Tongue (tissue), 1 donor: ENCODE measurements at regions not wholly inside any gene's neighbourhood (a gene's known extent, or its start where the extent isn't known, plus 50 kb on each side); places are given as distances from the start of the nearest gene placed in this dataset.
"Not testable (repeated sequence)": the region's sequence is repeated elsewhere in the genome, so short reads cannot be mapped to it uniquely, and the experiment has no call there.

Experiments
- DNase-seq: peaks from one replicate; pipeline ENCODE4 v3.0.0-alpha.2; 2015

- no peak for DNase-seq
Observed at GRCh38 chr13:33340631-33341030, 55.1 kb upstream of the STARD13 start.

DNA sequence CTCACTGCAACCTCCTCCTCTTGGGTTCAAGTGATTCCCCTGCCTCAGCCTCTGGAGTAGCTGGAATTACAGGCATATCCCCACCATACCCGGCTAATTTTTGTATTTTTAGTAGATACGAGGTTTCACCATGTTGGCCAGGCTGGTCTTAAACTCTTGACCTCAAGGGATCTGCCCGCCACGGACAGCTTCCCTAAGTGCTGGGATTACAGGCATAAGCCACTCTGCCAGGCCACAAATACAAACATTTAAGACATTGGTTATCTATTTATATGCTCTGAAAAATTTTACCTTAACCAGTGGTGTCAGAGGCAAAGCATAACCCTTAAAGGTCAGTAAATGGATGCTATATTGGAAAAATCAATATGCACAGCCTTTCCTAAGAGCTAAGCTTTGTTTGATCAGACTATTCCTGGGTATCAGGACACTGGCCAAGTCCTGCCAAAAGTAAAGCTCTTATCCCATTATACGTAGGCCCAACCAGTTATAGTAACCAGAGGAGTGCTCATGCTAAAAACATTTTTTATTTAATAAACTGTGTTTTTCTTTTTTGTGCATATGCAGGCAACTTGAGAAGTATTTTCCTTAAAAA lies 56.4 kb upstream of the STARD13 start:
- DNase-seq, result no peak

DNA sequence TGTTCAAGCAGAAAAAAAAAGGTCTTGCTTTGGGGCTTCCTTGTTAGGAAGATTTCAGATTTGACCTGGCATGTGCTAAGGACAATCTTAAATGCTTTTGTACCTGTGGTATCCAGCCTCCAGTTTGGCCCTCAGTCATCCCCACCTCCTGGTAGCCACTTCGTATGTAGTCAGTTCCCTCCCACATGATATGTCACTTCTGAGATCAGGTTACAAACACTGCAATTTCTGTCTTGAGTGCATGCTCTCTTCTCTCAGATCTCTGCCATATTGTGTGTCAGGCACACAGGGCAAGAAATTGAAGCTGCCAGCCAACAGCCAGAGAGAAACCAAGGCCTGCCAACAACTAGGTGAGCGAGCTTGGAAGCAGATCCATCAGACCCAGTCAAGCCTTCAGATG lies 60.3 kb upstream of the STARD13 start:
- no peak for DNase-seq

DNA sequence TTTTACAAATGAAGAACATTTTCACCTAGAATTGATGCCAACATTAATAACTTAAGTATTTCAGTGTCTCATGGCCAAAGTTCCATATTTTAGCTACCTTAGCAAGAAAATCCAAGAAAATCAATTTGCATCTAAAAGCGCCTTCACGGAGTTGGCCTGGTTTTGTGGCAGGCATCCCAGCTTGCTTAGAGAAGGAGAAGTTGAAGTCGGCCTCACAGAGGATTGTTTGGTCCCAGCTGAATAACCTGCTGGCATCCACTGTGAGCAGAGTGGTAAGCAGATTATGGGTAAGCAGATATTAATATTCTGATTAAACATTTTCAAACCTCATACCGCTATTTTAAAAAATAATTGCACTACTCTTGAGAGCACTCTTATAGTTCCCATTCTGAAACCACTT lies 62.3 kb upstream of the STARD13 start:
- DNase-seq, result peak; percentile 70

GRCh38 chr13:33348366-33348765 lies 62.8 kb upstream of the STARD13 start:
- DNase-seq, result peak; percentile 52

DNA sequence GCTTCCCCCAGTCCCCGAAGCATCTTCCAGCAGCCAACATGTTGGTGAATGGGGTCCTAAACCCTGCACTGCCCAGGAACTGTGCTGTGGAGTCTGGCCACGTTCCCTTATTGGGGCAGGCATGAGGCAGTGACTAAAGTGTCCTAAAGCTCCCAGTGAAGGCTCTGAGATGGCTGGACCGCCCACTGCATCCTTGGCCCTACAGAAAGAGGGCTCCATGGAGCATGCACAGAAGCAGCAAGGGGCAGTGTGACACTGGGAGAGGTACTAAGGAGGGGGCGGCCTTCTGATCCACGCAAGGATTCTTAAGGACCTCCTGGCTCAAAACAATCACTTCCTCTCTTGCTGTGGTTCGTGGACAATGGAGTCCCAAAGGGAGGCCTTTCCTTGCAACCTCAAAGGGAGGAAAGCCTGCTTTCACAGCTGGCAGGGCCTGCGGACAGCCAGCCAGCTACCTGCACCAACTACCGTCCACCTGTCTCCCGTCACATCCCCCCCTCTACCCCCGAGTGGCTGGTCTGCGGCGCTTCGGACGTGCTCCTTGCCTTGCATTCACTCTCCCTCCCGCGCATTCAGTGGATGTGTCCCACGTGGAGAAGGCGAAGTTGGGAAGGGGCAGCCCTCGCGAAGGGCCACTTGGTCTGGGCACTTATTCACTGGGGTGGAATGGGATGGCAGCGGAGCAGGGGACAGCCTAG lies 63.9 kb upstream of the STARD13 start:
- DNase-seq, result peak; percentile 75

DNA sequence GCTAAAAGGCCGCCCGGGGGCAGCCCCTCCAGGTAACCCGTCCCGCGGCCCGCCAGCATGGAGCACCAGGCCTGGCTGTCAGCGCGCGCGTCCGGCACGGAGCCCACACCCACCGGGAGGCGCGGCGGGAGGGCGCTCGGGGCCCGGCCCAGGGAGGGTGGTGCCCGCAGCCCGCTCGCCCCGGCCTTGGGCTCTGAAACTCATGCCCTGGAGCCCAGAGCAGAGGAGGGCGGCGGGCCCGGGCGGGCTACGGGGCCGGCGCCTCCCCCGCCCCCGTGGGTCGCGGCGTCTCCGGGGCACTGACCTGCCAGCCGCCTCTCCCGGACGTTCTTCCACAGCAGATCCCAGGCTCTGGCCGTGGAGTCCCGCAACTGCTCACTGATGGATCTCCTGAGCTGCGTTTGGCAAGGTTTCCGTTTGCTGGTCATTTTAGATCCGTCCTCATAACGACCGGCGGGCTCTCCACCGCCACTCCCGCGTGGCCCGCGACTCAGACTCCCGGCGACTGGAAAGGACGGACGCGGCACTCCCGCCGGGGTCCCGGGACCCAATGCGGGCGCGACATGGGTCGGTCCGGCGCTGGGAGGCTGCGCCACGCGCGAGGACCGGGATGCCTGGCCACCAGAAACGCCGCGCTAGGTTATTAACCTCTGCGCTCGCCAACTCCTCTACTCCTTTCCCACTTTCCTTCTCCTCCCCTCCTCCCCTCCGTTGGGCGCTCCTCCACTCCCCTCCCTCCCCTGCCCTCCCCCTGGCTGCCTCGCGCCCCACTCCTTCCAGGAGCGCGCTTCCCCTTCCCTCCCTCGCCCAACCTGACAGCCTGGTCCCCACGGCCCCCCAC lies 64.7 kb upstream of the STARD13 start:
- DNase-seq, result peak; percentile 82

GRCh38 chr13:33351319-33351718 lies 65.8 kb upstream of the STARD13 start:
- peak; percentile 74 for DNase-seq

GRCh38 chr13:33352041-33352440 lies 66.5 kb upstream of the STARD13 start:
- DNase-seq, result peak; percentile 92

- peak; percentile 96 for DNase-seq
Observed at GRCh38 chr13:33352526-33352925, 67.0 kb upstream of the STARD13 start.

- peak; percentile 73 for DNase-seq
Observed at GRCh38 chr13:33353210-33353609, 67.7 kb upstream of the STARD13 start.

GRCh38 chr13:33353646-33354045 lies 68.1 kb upstream of the STARD13 start:
- DNase-seq, result no peak

GRCh38 chr13:33355201-33355895 lies 69.8 kb upstream of the STARD13 start:
- DNase-seq, result peak; percentile 84

DNA sequence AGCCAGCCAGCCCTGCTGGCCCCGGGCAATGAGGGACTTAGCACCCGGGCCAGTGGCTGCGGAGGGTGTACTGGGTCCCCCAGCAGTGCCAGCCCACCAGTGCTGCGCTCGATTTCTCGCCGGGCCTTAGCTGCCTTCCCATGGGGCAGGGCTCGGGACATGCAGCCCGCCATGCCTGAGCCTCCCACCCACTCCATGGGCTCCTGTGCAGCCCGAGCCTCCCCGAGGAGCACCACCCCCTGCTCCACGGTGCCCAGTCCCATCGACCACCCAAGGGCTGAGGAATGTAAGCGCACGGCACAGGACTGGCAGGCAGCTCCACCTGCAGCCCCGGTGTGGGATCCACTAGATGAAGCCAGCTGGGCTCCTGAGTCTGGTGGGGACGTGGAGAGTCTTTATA lies 72.5 kb upstream of the STARD13 start:
- DNase-seq, result not testable (repeated sequence)

DNA sequence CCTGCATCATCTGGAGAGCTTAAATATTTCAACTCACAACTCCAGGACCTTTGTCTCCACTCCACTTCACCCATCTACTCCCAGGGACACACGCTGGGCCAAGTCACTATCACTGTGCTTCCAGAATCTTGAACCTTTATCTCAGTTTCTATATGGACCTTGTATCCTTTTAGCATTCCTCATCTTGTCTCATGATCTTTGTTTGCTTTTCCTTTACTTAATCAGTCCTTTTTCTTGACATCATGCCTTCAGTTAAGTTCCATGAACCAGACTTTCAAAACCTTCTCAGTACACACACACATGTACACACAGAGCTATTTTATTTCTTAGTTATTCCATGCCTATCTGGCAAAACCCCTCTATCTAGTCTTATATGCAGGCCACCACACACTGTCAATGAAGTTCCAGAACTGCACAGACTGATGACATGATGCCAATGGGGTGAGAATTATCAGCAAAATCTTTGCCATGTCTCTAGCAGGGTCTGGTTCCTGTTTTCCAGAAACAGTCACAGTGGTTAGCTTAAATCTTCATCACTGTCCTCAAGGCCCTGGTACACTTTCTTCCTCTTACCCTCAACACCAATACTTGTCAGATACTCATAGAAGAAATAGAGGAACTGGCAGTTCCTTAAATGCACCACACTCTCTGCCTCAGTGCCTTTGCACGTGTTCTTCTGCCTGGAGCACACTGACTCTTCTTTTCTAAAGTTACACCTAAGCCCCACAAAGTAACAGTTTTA lies 77.6 kb upstream of the STARD13 start:
- DNase-seq, result no peak

- no peak for DNase-seq
Observed at GRCh38 chr13:33364192-33364591, 78.6 kb upstream of the STARD13 start.

DNA sequence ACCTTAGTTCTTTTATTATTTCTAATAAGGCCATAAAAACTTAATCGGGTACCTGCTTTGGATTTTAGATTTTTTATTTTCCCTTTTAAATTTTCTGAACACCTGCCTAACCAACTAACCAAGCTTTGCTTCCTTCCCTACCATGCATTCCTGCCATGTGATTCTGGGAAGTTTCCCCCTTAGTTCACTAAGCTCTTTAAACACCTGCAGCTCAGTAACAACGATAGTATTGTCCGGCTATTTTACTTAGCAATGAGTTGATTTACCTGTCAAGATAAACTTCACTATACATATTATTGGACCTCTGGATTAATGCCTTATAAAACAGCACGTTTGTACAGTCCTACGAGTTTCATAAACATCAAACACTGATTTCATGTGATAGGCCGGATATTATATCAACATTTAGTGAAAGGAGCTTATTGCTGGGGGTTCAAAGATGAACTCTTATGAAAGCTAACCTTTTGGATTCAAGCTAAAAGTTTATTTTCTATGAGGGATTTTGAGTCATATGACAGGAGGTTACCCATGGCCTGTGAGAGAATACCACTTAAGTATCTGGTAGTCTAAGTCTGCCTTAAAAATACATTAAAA lies 81.0 kb upstream of the STARD13 start:
- no peak for DNase-seq

DNA sequence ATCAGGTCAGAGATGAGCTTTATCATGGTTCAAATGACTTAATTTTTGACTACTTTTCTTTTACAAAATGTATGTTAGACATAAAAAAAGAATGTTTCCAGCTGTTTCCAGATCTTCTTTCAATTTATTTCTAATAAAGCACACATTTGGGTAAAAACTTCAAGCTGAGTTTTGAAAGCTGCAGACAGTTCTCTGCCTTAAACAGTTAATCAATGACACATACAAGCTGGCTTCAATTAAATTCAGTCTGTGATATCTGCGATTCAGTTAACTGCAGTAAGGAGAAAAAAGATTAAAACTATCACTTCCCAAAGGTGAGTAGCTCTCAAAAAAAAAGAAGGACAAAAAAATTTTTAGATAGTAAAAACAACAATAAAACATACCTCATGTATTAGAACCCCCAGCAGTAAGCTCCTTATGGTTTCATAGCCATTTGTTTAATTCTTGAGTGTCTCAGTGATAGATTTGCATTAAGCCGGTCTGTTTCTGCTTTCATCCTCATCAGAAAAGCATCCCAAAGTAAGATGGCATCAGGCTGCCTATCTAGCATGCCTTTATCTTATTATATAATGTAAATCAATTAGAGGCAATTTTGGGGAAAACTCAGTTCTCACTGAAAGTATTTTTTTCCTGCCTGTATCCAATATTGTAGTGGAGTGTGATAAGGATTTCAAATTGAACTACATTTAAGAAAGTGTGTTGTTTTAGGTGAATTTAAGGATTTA lies 81.8 kb upstream of the STARD13 start:
- DNase-seq, result no peak

DNA sequence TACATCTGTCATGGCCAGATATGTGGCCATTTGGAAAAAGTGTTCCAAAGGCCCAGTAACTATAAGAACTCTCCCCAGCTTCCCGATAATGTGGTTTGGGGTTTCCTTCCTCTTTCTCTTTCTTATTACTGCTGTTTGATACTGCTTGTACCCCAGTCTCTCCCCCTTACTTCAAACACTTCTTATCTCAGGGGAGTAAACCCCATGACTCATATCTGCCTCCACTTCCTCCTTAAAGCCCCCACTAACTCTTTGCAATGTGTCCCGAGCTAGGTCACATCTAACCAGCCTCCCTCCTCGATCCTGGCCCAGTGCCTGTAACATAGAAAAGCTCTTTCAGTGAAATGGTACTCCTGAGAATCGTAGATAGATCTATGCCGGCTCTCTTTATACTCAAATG lies 82.4 kb upstream of the STARD13 start:
- no peak for DNase-seq

DNA sequence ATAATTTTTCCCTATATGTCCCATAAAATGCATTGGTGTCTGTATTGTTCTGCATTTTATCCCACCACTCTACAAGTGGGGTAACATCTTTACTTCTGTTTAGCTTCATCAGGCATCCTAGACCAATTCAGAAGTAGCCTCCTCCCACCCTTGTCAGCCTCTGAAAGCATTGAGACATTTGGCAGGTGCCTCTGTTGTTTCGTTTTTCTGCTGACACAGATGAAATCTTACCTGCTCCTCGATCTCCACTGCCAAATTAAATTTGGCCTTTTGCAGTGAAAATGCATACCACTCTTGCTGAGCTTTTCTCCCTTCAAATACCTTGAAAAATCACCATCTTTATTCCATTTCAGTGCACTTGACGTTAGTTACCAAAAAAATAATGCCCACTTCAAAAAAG lies 83.5 kb upstream of the STARD13 start:
- no peak for DNase-seq
